ENCODE measurements at regions not wholly inside any gene's neighbourhood (a gene's known extent, or its start where the extent isn't known, plus 50 kb on each side); places are given as distances from the start of the nearest gene placed in this dataset.
A peak's percentile ranks its signal among the peaks of the same experiment; 100 is the strongest.

GRCh38 chr6:68313911-68314310, 321.2 kb upstream of the ADGRB3 start:
- no peak overlapping the region for H3K27ac ChIP-seq (ENCODE audit: control insufficient read depth, insufficient read depth)
- in situ Hi-C loops (cut with MboI) (no loop called here), intact Hi-C loops (cut with micrococcal nuclease; ENCODE audit: unreplicated experiment) (loop anchor here (2.0 kb wide), 1 partner anchor 381 kb away; no protein-coding TSS in a partner anchor)
- H3K27me3 ChIP-seq (replicated peaks in 1 of 2; ENCODE audit: control insufficient read depth in 2 of 2, insufficient read depth in 2 of 2, low read length in 1 of 2): no peaks in the 10 kb centered on the region
- no peak overlapping the region for H2AFZ ChIP-seq (ENCODE audit: control insufficient read depth, low read depth, low read length)
- H4K20me1 ChIP-seq (ENCODE audit: control insufficient read depth, insufficient read depth): no peaks in the 10 kb centered on the region
- FAIRE-seq (no peak), DNase-seq (ENCODE audit: low read depth, low spot score) (no peak), ATAC-seq (no peak)
- no peak overlapping the region for H3K4me2 ChIP-seq (ENCODE audit: control insufficient read depth, insufficient read depth)
- 0% methylated on average over 1 of the region's 1 CpG for WGBS (ENCODE audit: insufficient coverage, insufficient replicate concordance, low lambda C conversion rate, missing lambda C conversion rate)
- ChIA-PET POLR2A (no interaction called here), SMC1A (ENCODE audit: uncharacterized antibody, unreplicated experiment) (interaction anchor here (0.6 to 1.1 kb wide), 6 partner anchors 10 to 380 kb away, joined by 3 to 8 read pairs (median 3); no protein-coding TSS in a partner anchor), RAD21 (ENCODE audit: unreplicated experiment) (interaction anchor here (0.6 to 1.8 kb wide), 5 partner anchors 8 to 380 kb away, joined by 3 to 7 read pairs (median 3); no protein-coding TSS in a partner anchor), CTCF (interaction anchor here (0.6 to 2.3 kb wide), 4 partner anchors 87 to 392 kb away, joined by 3 to 11 read pairs (median 4); no protein-coding TSS in a partner anchor)
- no peak overlapping the region for H3K4me3 ChIP-seq
- H3K4me1 ChIP-seq (ENCODE audit: control insufficient read depth, insufficient read depth, low read length): no peaks in the 10 kb centered on the region
- no peaks in the 10 kb centered on the region for H3K9me3 ChIP-seq (replicated peaks; ENCODE audit: control insufficient read depth, insufficient read depth, low read length)
- no peaks in the 10 kb centered on the region for H3K36me3 ChIP-seq (ENCODE audit: control insufficient read depth in 2 of 2, insufficient read depth in 2 of 2, low read length in 1 of 2)
- TF ChIP-seq RUNX3 (IDR thresholded peaks at IDR 0.05; ENCODE audit: low read length) (no peak), PML (IDR thresholded peaks at IDR 0.05; ENCODE audit: low read length) (no peak), CTCF (IDR thresholded peaks at IDR 0.05 in 2 of 3, conservative IDR thresholded peaks at IDR 0.05 in 1 of 3; ENCODE audit: control insufficient read depth in 2 of 3, extremely low read depth in 1 of 3, insufficient read depth in 1 of 3, low read depth in 3 of 3, low read length in 3 of 3) (peak; percentile 5 to 37 (median 17); a peak in 2 of 6 replicates), RAD21 (IDR thresholded peaks at IDR 0.05; ENCODE audit: insufficient read depth, low read depth, low read length) (peak; percentile 73), SMC3 (IDR thresholded peaks at IDR 0.05; ENCODE audit: borderline replicate concordance, low read length) (peak; percentile 22; the same call in 1 of the 2 replicates)
- H3K79me2 ChIP-seq (ENCODE audit: control insufficient read depth, insufficient read depth, low read length): no peaks in the 10 kb centered on the region
- H3K9ac ChIP-seq (ENCODE audit: control insufficient read depth, insufficient read depth, low read length): no peak overlapping the region
- BruUV-seq (replicated peaks): no TSS peak
